HG02973 (cell line): ENCODE measurements at regions not wholly inside any gene's neighbourhood (a gene's known extent, or its start where the extent isn't known, plus 50 kb on each side); places are given as distances from the start of the nearest gene placed in this dataset.
A peak's percentile ranks its signal among the peaks of the same experiment; 100 is the strongest.

Source experiments
- ATAC-seq: cut with Tn5 transposase; IDR thresholded peaks from one replicate; pipeline ENCODE4 v1.9.1; 2021; ENCODE audit warnings: moderate library complexity; ENCODE audit not compliant: unreplicated experiment

DNA sequence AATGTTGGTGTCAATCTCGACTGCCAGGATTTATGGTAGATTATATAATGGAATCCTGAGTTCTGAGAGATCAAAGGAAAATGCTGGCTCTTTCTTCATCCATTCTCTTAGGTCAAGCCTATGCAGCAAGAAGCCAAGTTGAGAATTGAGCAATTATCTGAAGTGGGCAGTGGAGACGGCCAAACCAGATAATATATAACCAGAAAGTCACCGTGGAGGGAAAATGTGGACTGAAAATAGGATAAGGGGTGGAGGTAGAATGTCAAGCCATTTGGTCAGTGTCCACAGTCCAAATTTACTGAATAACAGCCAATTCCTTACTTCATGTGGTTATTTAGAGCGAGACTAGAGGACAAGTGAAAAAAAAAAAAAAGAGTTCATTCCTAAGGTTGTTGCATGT, 107.8 kb upstream of the ESR1 start:
- ATAC-seq, result no peak

GRCh38 chr6:151701911-151702562, 105.4 kb upstream of the ESR1 start:
- ATAC-seq, result peak; percentile 71

DNA sequence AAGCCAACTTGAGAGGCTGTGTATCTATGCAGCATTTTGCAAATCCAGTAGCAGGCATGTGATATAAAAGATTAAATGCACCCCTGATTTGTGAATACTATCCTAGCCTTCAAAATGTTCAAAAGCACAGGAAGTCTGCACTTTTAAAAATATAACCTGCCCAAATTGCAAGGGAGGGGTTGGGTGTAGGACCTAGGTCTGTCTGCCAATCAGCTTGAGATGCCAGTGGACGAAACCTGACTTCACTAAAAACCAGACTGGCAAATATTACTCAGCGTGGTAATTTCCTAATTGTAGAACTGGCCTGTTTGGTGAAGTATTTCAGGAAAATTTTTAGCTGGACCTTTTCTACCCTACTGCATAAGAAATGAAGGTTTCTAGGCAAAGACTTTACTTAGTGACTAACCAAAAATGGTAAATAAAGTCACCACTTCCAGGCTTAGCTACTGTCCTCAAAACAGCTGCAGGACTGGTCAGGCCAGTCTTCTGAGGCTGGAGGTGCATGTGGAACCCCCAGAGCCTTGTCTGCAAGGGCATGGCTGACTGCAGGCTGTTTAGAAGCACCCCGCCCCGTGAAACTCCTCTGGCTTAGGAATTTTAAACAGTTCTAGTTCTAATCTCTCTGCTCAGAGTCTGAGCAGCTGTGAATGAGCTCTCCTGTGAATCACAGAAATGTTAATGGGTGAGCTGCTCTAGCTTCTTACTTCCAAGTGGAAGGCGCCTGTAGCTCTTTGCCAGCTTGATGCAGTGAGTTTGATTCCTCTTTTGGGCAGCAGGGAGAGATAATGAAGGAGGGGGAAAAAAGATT, 104.4 kb upstream of the ESR1 start:
- peak; percentile 41 for ATAC-seq

- ATAC-seq, result no peak
These were observed 103.1 kb upstream of the ESR1 start for GRCh38 chr6:151704383-151704782.

DNA sequence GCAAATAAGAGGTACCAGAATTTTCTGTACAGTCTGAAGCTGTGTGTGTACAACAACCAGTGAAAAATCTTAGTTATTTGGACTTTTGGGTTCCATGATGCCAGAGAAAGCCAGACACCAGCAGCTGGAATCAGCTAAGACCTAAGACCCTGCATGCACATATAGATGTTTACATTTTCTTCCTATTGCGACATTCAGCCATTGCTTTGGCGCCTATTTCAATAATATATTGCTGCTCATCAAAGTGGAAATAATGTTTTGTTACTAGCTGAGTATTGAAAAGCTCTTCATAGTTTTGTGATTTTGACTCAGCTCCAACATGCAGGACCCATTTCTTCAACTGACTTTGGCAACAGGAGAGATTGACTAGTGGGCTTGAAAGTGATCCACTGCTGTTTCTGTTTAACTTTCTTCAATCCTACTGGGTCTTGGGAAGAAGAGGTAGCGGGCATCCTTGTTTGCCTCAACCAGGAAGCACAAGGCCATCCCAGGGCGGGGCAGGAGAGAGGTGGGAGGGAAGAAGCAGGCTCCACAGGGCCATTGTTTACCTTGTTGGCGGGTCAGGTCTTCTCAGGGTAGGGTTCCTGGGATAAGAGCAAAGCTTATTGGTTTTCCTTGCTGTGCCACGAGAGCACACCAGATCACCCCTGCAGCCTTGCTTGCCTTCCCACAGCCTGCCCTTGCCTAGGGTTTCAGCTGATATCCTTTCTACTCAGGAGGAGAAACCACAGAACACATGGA, 101.3 kb upstream of the ESR1 start:
- no peak for ATAC-seq

GRCh38 chr6:151709329-151709728, 98.2 kb upstream of the ESR1 start:
- no peak for ATAC-seq

GRCh38 chr6:151716526-151716932, 91.0 kb upstream of the ESR1 start:
- ATAC-seq, result no peak

DNA sequence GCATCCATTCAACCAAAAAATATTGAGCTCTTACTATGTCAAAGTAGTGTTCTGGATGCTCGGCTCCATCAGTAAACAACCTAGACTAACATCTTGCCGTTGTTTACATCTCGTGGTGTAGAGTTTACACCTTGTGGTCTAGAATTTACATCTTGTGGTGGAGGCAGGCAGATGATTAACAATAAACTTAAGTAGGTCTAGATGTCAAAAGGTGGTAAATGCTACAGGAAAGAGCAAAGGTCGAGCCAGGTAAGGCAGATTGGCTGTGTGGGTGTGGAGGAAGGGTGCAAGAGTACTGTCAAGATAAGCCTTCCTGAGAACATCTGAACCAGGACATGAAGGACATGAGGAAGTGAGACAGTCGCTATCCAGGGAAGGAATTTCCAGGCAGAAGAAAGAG, 88.4 kb upstream of the ESR1 start:
- ATAC-seq, result no peak

DNA sequence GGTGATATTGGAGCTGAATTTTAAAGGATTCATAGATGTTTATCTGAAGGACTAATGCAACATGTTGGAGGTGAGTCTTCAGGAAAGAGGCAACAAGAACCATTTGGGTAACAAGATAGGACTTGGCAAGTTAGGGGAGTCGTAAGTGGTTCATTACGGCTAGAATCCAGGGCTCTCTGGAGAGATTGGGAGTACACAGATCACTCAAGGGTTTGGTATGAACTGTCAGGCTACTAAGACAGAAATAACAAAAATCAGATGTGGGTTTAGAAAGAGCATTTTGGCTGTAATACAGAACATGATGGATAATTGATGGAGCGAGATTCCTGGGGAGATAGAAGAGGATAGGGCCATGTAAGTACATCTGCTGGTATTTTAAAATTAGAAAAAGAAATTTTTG, 86.3 kb upstream of the ESR1 start:
- no peak for ATAC-seq

- ATAC-seq, result no peak
These were observed 85.8 kb upstream of the ESR1 start for GRCh38 chr6:151721671-151722070.

- no peak for ATAC-seq
These were observed 85.1 kb upstream of the ESR1 start for GRCh38 chr6:151722342-151722741.

GRCh38 chr6:151723152-151723551, 84.3 kb upstream of the ESR1 start:
- ATAC-seq, result peak; percentile 91

DNA sequence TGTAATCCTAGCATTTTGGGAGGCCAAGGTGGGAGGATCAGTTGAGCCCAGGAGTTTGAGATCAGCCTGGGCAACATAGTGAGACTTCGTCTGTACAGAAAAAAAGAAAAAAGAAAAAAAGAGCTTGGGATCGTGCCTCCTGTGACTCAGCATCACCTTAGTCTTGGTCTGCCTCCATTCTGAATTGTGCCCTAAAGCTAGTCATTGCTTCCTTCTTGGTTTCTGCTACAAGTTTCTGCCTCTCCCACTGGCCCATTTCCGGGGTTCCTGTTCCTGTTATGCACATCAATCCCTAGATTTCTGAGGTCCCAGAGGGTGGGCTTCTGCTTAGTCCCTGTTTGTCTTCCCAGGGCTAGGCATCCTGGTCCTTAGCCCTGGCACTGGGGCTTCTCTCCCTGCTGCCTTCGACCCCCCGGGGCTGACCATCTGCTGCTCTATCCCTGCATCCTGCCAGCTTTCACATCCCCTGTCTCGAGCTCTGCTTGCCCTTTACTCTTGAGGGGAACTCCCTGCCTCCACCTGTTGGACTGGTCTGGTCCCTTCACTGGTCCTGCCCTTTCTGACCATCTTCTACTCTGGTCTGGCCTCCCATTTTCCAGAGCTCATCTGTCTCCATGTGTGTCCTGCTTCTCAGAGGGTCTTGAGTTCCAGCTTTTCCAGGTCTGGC, 77.5 kb upstream of the ESR1 start:
- ATAC-seq, result no peak

GRCh38 chr6:151730496-151730870, 77.0 kb upstream of the ESR1 start:
- ATAC-seq, result no peak

DNA sequence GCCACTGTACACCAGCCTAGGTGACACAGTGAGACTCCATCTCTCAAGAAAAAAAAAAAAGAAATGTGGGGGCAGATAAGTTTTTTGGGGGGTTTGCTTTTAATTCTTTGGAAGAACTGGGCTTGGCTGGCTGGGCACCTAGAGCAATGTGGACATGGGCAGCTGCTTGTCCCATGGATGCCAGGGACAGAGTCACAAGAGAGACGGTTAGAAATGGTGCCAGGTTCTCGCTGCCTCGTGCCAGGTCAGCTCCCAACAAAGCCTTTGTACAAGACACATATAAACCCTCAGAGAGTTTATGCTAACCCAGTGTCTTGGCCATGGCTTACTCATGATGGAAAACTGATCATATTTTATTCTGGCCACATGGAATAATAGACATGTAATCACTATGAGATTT, 76.2 kb upstream of the ESR1 start:
- no peak for ATAC-seq

GRCh38 chr6:151733680-151734320, 73.7 kb upstream of the ESR1 start:
- no peak for ATAC-seq

DNA sequence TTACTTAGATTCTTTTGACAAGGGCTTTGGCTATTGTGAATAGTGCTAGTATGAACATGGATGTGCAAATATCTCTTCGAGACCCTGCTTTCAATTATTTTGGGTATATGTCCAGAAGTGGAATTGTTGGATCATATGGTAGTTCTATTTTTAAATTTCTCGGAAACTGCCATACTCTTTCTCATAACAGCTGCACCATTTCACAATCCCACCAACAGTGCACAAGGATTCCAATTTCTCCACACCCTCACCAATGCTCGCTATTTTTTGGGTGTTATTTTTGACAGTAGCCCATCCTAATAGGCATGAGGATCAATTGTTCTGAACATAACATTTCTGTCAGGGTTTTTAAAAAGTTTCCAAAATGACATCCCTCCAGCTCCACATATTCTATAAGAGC, 69.2 kb upstream of the ESR1 start:
- no peak for ATAC-seq

- no peak for ATAC-seq
These were observed 68.5 kb upstream of the ESR1 start for GRCh38 chr6:151738960-151739359.

GRCh38 chr6:151740820-151741219, 66.7 kb upstream of the ESR1 start:
- no peak for ATAC-seq

- ATAC-seq, result no peak
These were observed 59.6 kb upstream of the ESR1 start for GRCh38 chr6:151747896-151748295.

GRCh38 chr6:151749341-151749740, 58.1 kb upstream of the ESR1 start:
- no peak for ATAC-seq
